IMR-90 (cell line): ENCODE measurements at regions not wholly inside any gene's neighbourhood (a gene's known extent, or its start where the extent isn't known, plus 50 kb on each side); places are given as distances from the start of the nearest gene placed in this dataset.

ENCODE experiments used
- ATAC-seq: fragments of 200-7000 bp; cut with Tn5 transposase; 2 replicates; pipeline ENCODE4 v1.9.1; 2020; ENCODE audit warnings: low read depth, mild to moderate bottlenecking, moderate library complexity
- BruUV-seq: library from RNA; stranded (reverse); fragments of 400-500 nt; replicated peaks from 2 replicates; lab custom pipeline; 2021; lab: Mats Ljungman, UMichigan
- CTCF ChIA-PET: fragments of 300-600 bp; formaldehyde crosslinking; extraction: SDS; loops from one replicate; lab custom pipeline; 2021; ENCODE audit warnings: antibody characterized with exemption; lab: Yijun Ruan, JAX
- POLR2A ChIA-PET: fragments of 300-600 bp; sonication (Branson Sonifier 250); formaldehyde crosslinking; loops from one replicate; lab custom pipeline; 2022; ENCODE audit warnings: antibody characterized with exemption; ENCODE audit not compliant: unreplicated experiment; lab: Charles Lee
- DNase-seq: peaks from one replicate; pipeline ENCODE4 v3.0.0; 2013
- H2AFZ ChIP-seq: replicated peaks from 2 replicates; pipeline ENCODE3; 2013; ENCODE audit warnings: low read length, mild to moderate bottlenecking; ENCODE audit not compliant: poor library complexity
- H2AK5ac ChIP-seq: 2 replicates; pipeline ENCODE4 v1.6.1; 2013; ENCODE audit warnings: low read depth, low read length, inconsistent platforms
- H2AK9ac ChIP-seq: replicated peaks from 2 replicates; pipeline ENCODE3; 2013; ENCODE audit warnings: mild to moderate bottlenecking, low read depth, low read length, moderate library complexity; ENCODE audit not compliant: poor library complexity
- H2BK120ac ChIP-seq: 2 replicates; pipeline ENCODE4 v1.6.1; 2013; ENCODE audit warnings: low read depth, low read length, inconsistent platforms
- H2BK15ac ChIP-seq: 3 replicates; pipeline ENCODE4 v1.6.1; 2013; ENCODE audit warnings: low read depth, low read length, inconsistent platforms
- H2BK20ac ChIP-seq: 2 replicates; pipeline ENCODE4 v1.6.1; 2013; ENCODE audit warnings: low read depth, mild to moderate bottlenecking, inconsistent platforms, low read length, moderate library complexity
- H2BK5ac ChIP-seq: 2 replicates; pipeline ENCODE4 v1.6.1; 2013; ENCODE audit warnings: mild to moderate bottlenecking, low read depth, low read length, inconsistent platforms; ENCODE audit not compliant: poor library complexity, severe bottlenecking
- H3K14ac ChIP-seq: replicated peaks from 2 replicates; pipeline ENCODE4 v1.6.1; 2013; ENCODE audit warnings: low read depth, low read length, inconsistent platforms
- H3K18ac ChIP-seq: 2 replicates; pipeline ENCODE4 v1.6.1; 2013; ENCODE audit warnings: low read depth, low read length, control low read depth
- H3K23ac ChIP-seq: 2 replicates; pipeline ENCODE4 v1.6.1; 2013; ENCODE audit warnings: low read depth, low read length, inconsistent platforms
- H3K27ac ChIP-seq: 2 replicates; pipeline ENCODE4 v1.5.1; 2013; ENCODE audit warnings: mild to moderate bottlenecking, control low read depth, low read length; ENCODE audit not compliant: insufficient read depth
- H3K27me3 ChIP-seq: 2 replicates; pipeline ENCODE4 v1.6.1; 2013; ENCODE audit warnings: low read length; ENCODE audit not compliant: control insufficient read depth, insufficient read depth
- H3K36me3 ChIP-seq: 2 replicates; pipeline ENCODE4 v1.6.1; 2013; ENCODE audit warnings: low read length, mixed read lengths; ENCODE audit not compliant: control insufficient read depth, insufficient read depth
- H3K4ac ChIP-seq: 2 replicates; pipeline ENCODE4 v1.6.1; 2013; ENCODE audit warnings: low read depth, low read length, inconsistent platforms
- H3K4me1 ChIP-seq: 2 replicates; pipeline ENCODE4 v1.6.1; 2013; ENCODE audit warnings: low read length, mixed read lengths; ENCODE audit not compliant: control insufficient read depth, insufficient read depth
- H3K4me2 ChIP-seq: 2 replicates; pipeline ENCODE4 v1.6.1; 2013; ENCODE audit warnings: low read depth, mild to moderate bottlenecking, control low read depth, low read length, moderate library complexity
- H3K4me3 ChIP-seq: 2 replicates; pipeline ENCODE4 v1.5.1; 2013; ENCODE audit warnings: low read depth, mild to moderate bottlenecking, control low read depth, low read length, moderate library complexity; ENCODE audit not compliant: insufficient read depth
- H3K56ac ChIP-seq: 2 replicates; pipeline ENCODE4 v1.6.1; 2013; ENCODE audit warnings: low read length, inconsistent platforms; ENCODE audit not compliant: insufficient read depth; ENCODE audit errors: extremely low read depth
- H3K79me1 ChIP-seq, 2 experiments: 2 replicates each; pipeline ENCODE4 v1.6.1; 2013; ENCODE audit warnings: low read length in 2 of 2, inconsistent platforms in 1 of 2, low read depth in 1 of 2
- H3K9ac ChIP-seq: 2 replicates; pipeline ENCODE4 v1.6.1; 2013; ENCODE audit warnings: low read depth, low read length, control low read depth
- H3K9me1 ChIP-seq: 2 replicates; pipeline ENCODE4 v1.6.1; 2013; ENCODE audit warnings: low read length, inconsistent platforms; ENCODE audit not compliant: insufficient read depth
- H3K9me3 ChIP-seq: 2 replicates; pipeline ENCODE4 v1.6.1; 2013; ENCODE audit warnings: low read length; ENCODE audit not compliant: control insufficient read depth, insufficient read depth
- H4K20me1 ChIP-seq: 2 replicates; pipeline ENCODE4 v1.6.1; 2013; ENCODE audit warnings: low read length, inconsistent platforms; ENCODE audit not compliant: insufficient read depth
- H4K5ac ChIP-seq: 2 replicates; pipeline ENCODE4 v1.6.1; 2013; ENCODE audit warnings: mild to moderate bottlenecking, low read depth, low read length, control low read depth
- H4K8ac ChIP-seq, 2 experiments: 2 replicates each; pipeline ENCODE4 v1.6.1; 2013; ENCODE audit warnings: low read depth in 2 of 2, low read length in 2 of 2, control low read depth in 1 of 2, inconsistent platforms in 1 of 2
- H4K91ac ChIP-seq: 2 replicates; pipeline ENCODE4 v1.6.1; 2013; ENCODE audit warnings: low read depth, low read length, inconsistent platforms; ENCODE audit not compliant: insufficient read depth
- BHLHE40 ChIP-seq: fragments of 150-350 bp; IDR thresholded peaks from 2 replicates; pipeline ENCODE4 v1.6.1; 2016; ENCODE audit warnings: mild to moderate bottlenecking, low read depth, low read length
- CEBPB ChIP-seq: IDR thresholded peaks from 2 replicates; pipeline ENCODE4 v1.6.1; 2012; ENCODE audit warnings: low read depth, low read length, improper control_type of control experiment
- CTCF ChIP-seq: conservative IDR thresholded peaks from 2 replicates; pipeline ENCODE4 v1.5.1; 2012; ENCODE audit warnings: mild to moderate bottlenecking, low read depth, low read length, improper control_type of control experiment
- ELK1 ChIP-seq: fragments of 150-350 bp; IDR thresholded peaks from 2 replicates; pipeline ENCODE4 v1.6.1; 2016; ENCODE audit warnings: low read depth, mild to moderate bottlenecking, low read length, moderate library complexity, borderline replicate concordance
- MAFK ChIP-seq: IDR thresholded peaks from 2 replicates; pipeline ENCODE4 v1.6.1; 2012; ENCODE audit warnings: low read depth, low read length, improper control_type of control experiment
- MAZ ChIP-seq: IDR thresholded peaks from 2 replicates; pipeline ENCODE4 v1.6.1; 2012; ENCODE audit warnings: low read depth, mild to moderate bottlenecking, low read length, improper control_type of control experiment, moderate library complexity, borderline replicate concordance
- MXI1 ChIP-seq: IDR thresholded peaks from 2 replicates; pipeline ENCODE4 v1.6.1; 2012; ENCODE audit warnings: low read depth, mild to moderate bottlenecking, low read length, moderate library complexity, borderline replicate concordance
- POLR2A ChIP-seq: IDR thresholded peaks from 2 replicates; pipeline ENCODE4 v1.6.1; 2012; ENCODE audit warnings: mild to moderate bottlenecking, low read depth, low read length
- RAD21 ChIP-seq: IDR thresholded peaks from 2 replicates; pipeline ENCODE4 v1.6.1; 2012; ENCODE audit warnings: low read length, improper control_type of control experiment
- RCOR1 ChIP-seq: IDR thresholded peaks from 2 replicates; pipeline ENCODE4 v1.6.1; 2012; ENCODE audit warnings: mild to moderate bottlenecking, low read length, improper control_type of control experiment; ENCODE audit not compliant: insufficient replicate concordance
- SMC3 ChIP-seq: fragments of 150-350 bp; IDR thresholded peaks from 2 replicates; pipeline ENCODE4 v1.6.1; 2016; ENCODE audit warnings: low read depth, mild to moderate bottlenecking, antibody characterized with exemption, low read length, moderate library complexity
- USF2 ChIP-seq: fragments of 150-350 bp; IDR thresholded peaks from 2 replicates; pipeline ENCODE4 v1.6.1; 2017; ENCODE audit warnings: mild to moderate bottlenecking, antibody characterized with exemption, low read length, low read depth
- WGBS, 2 experiments: methylation state at CpG; one replicate each; pipeline versions ENCODE4 v1.1.5 to v1.1.7; 2013; ENCODE audit warnings: missing lambda C conversion rate in 2 of 2; ENCODE audit not compliant: insufficient read length in 1 of 2; ENCODE audit errors: extremely low coverage in 2 of 2; 5-methylcytosine and 5-hydroxymethylcytosine counted together
- dilution Hi-C: fragments of 300-500 bp; cut with HindIII; formaldehyde crosslinking; loops from one replicate; pipeline ENCODE4 v1.14.3; 2018; ENCODE audit warnings: low sequenced_read_pairs; ENCODE audit not compliant: unreplicated experiment
- in situ Hi-C: fragments of 300-500 bp; cut with MboI; formaldehyde crosslinking; loops from 3 replicates; pipeline ENCODE4 v1.14.3; 2019; ENCODE audit warnings: low sequenced_read_pairs, inconsistent platforms, mixed read lengths
- intact Hi-C: fragments of 100-400 bp; cut with micrococcal nuclease; formaldehyde crosslinking; loops from 2 replicates; pipeline ENCODE4 v1.10.0; 2022

- Histone ChIP-seq H3K9ac (no peak overlapping the region), H2AK5ac (no peak overlapping the region), H3K27ac (no peak overlapping the region), H2BK5ac (no peak overlapping the region), H4K5ac (no peak overlapping the region), H2AK9ac (no peak overlapping the region), H3K9me1 (no peaks in the 10 kb centered on the region), H4K20me1 (no peaks in the 10 kb centered on the region), H3K27me3 (peaks cover 9% of the 10 kb centered on the region), H3K4me2 (no peak overlapping the region), H3K9me3 (no peaks in the 10 kb centered on the region), H3K36me3 (no peaks in the 10 kb centered on the region), H4K8ac (no peak overlapping the region), H2BK15ac (no peak overlapping the region), H3K4me3 (no peak overlapping the region), H2BK20ac (no peak overlapping the region), H2AFZ (peak overlapping the region; percentile 75), H3K23ac (no peak overlapping the region), H3K18ac (no peak overlapping the region), H3K4ac (no peak overlapping the region), H3K4me1 (no peaks in the 10 kb centered on the region), H3K14ac (no peak overlapping the region), H4K91ac (no peak overlapping the region), H2BK120ac (no peak overlapping the region), H3K56ac (no peak overlapping the region), H3K79me1 (no peaks in the 10 kb centered on the region)
- BruUV-seq, result no TSS peak
- POLR2A ChIA-PET, result no interaction called here
- ATAC-seq (peak; percentile 92), DNase-seq (peak; percentile 65)
- dilution Hi-C loops (no loop called here), intact Hi-C loops (loop anchor here (1.0 to 2.0 kb wide), 2 partner anchors 32 to 42 kb away; no protein-coding TSS in a partner anchor), in situ Hi-C loops (no loop called here)
- WGBS, 2 experiments, result 0% methylated on average over 1 of the region's 12 CpGs; no CpG with 5 or more reads in 1 of the 2 experiments
- TF ChIP-seq CTCF, result peak; percentile 69
- no peak for TF ChIP-seq POLR2A
- TF ChIP-seq RAD21, result peak; percentile 58
- TF ChIP-seq CEBPB, result no peak
- TF ChIP-seq MXI1, result no peak
- TF ChIP-seq RCOR1, result no peak
- no peak for TF ChIP-seq USF2
- TF ChIP-seq ELK1, result no peak
- peak; percentile 62 for TF ChIP-seq SMC3
- no peak for TF ChIP-seq BHLHE40
- TF ChIP-seq MAZ, result no peak
- peak; percentile 80 for TF ChIP-seq MAFK
- CTCF ChIA-PET, result interaction anchor here (0.6 to 1.5 kb wide), 4 partner anchors 32 to 359 kb away, joined by 3 to 5 read pairs (median 4); no protein-coding TSS in a partner anchor
Observed at GRCh38 chr13:25037057-25037813, 58.7 kb upstream of the PABPC3 start.
